Osteocyte (in vitro differentiated cells): ENCODE measurements at regions not wholly inside any gene's neighbourhood (a gene's known extent, or its start where the extent isn't known, plus 50 kb on each side); places are given as distances from the start of the nearest gene placed in this dataset.

ENCODE experiments used
- DNase-seq: peaks from one replicate; pipeline ENCODE4 v3.0.0; 2021; ENCODE audit warnings: mixed read lengths; ENCODE audit not compliant: unreplicated experiment; ENCODE audit errors: extremely low spot score
- H3K27ac Mint-ChIP-seq: one replicate; pipeline ENCODE4 v1.8.0; 2021; ENCODE audit warnings: mild to moderate bottlenecking, mixed read lengths; ENCODE audit not compliant: unreplicated experiment
- H3K27me3 Mint-ChIP-seq: one replicate; pipeline ENCODE4 v1.8.0; 2021; ENCODE audit warnings: mixed read lengths; ENCODE audit not compliant: unreplicated experiment
- H3K36me3 Mint-ChIP-seq: one replicate; pipeline ENCODE4 v1.8.0; 2021; ENCODE audit warnings: mixed read lengths; ENCODE audit not compliant: unreplicated experiment
- H3K4me1 Mint-ChIP-seq: one replicate; pipeline ENCODE4 v1.8.0; 2021; ENCODE audit warnings: mixed read lengths; ENCODE audit not compliant: unreplicated experiment
- H3K4me3 Mint-ChIP-seq: one replicate; pipeline ENCODE4 v1.8.0; 2021; ENCODE audit warnings: mild to moderate bottlenecking, moderate library complexity, mixed read lengths; ENCODE audit not compliant: unreplicated experiment
- H3K9me3 Mint-ChIP-seq: one replicate; pipeline ENCODE4 v1.8.0; 2021; ENCODE audit warnings: mixed read lengths; ENCODE audit not compliant: unreplicated experiment
- CTCF ChIP-seq: fragments of 200-600 bp; sonication (generic); IDR thresholded peaks from 2 replicates; pipeline ENCODE4 v1.5.0; 2021; ENCODE audit warnings: antibody characterized with exemption, mild to moderate bottlenecking, moderate library complexity

- no peak overlapping the region for H3K4me3 Mint-ChIP-seq
These were observed 684.2 kb upstream of the SPRY2 start for GRCh38 chr13:81025091-81025490.

GRCh38 chr13:81021284-81021840 lies 680.4 kb upstream of the SPRY2 start:
- H3K27me3 Mint-ChIP-seq: no peaks in the 10 kb centered on the region
- H3K4me3 Mint-ChIP-seq: no peak overlapping the region
- no peaks in the 10 kb centered on the region for H3K4me1 Mint-ChIP-seq
- no peak for DNase-seq
- H3K9me3 Mint-ChIP-seq: peaks cover 20% of the 10 kb centered on the region
- no peak overlapping the region for H3K27ac Mint-ChIP-seq
- TF ChIP-seq CTCF: no peak
- H3K36me3 Mint-ChIP-seq: peaks cover 2% of the 10 kb centered on the region

More at GRCh38 chr13:81025091-81025490, 684.2 kb upstream of the SPRY2 start:
- Mint-ChIP-seq H3K27me3 (peaks cover 2% of the 10 kb centered on the region), H3K9me3 (peaks cover 20% of the 10 kb centered on the region), H3K36me3 (peaks cover 2% of the 10 kb centered on the region), H3K4me1 (no peaks in the 10 kb centered on the region), H3K27ac (no peak overlapping the region)
- no peak for TF ChIP-seq CTCF
- DNase-seq: no peak

GRCh38 chr13:81020010-81020409 lies 679.1 kb upstream of the SPRY2 start:
- no peaks in the 10 kb centered on the region for H3K4me1 Mint-ChIP-seq
- no peak overlapping the region for H3K4me3 Mint-ChIP-seq
- no peak for TF ChIP-seq CTCF
- H3K36me3 Mint-ChIP-seq: peaks cover 2% of the 10 kb centered on the region
- no peak overlapping the region for H3K27ac Mint-ChIP-seq
- H3K27me3 Mint-ChIP-seq: no peaks in the 10 kb centered on the region
- H3K9me3 Mint-ChIP-seq: peaks cover 20% of the 10 kb centered on the region
- DNase-seq: no peak

- Mint-ChIP-seq H3K9me3 (peaks cover 27% of the 10 kb centered on the region), H3K27ac (no peak overlapping the region), H3K4me1 (no peaks in the 10 kb centered on the region), H3K27me3 (no peaks in the 10 kb centered on the region), H3K4me3 (no peak overlapping the region), H3K36me3 (peaks cover 2% of the 10 kb centered on the region)
- no peak for DNase-seq
- no peak for TF ChIP-seq CTCF
These were observed 678.0 kb upstream of the SPRY2 start for GRCh38 chr13:81018936-81019335.

- TF ChIP-seq CTCF: peak; percentile 76
- H3K9me3 Mint-ChIP-seq: peaks cover 16% of the 10 kb centered on the region
- no peak overlapping the region for H3K27ac Mint-ChIP-seq
- peak overlapping the region; percentile 24 for H3K4me3 Mint-ChIP-seq
- H3K27me3 Mint-ChIP-seq: no peaks in the 10 kb centered on the region
- DNase-seq: no peak
- no peaks in the 10 kb centered on the region for H3K4me1 Mint-ChIP-seq
- H3K36me3 Mint-ChIP-seq: peaks cover 2% of the 10 kb centered on the region
These were observed 676.7 kb upstream of the SPRY2 start for GRCh38 chr13:81017513-81018152.
